H1 (cell line): ENCODE measurements at regions not wholly inside any gene's neighbourhood (a gene's known extent, or its start where the extent isn't known, plus 50 kb on each side); places are given as distances from the start of the nearest gene placed in this dataset.

ENCODE experiments used
- EGR1 ChIP-seq: IDR thresholded peaks from 2 replicates; pipeline ENCODE4 v1.6.1; 2011; ENCODE audit warnings: low read depth, low read length, borderline replicate concordance
- EZH2 ChIP-seq: fragments of 200-600 bp; sonication (generic); IDR thresholded peaks from 2 replicates; pipeline ENCODE4 v1.7.1; 2012; ENCODE audit warnings: low read depth, mild to moderate bottlenecking, moderate library complexity, low read length, inconsistent platforms; ENCODE audit not compliant: severe bottlenecking
- JUND ChIP-seq: IDR thresholded peaks from 2 replicates; pipeline ENCODE4 v1.6.1; 2011; ENCODE audit warnings: mild to moderate bottlenecking, improper control_type of control experiment, low read length
- KDM1A ChIP-seq: fragments of 200-600, 300-600 bp; sonication (generic); IDR thresholded peaks from 2 replicates; pipeline ENCODE4 v1.7.1; 2016; ENCODE audit warnings: mild to moderate bottlenecking, low read length, borderline replicate concordance
- POLR2A ChIP-seq, 2 experiments: IDR thresholded peaks; 1 replicate in 1 of 2; 2 replicates in 1 of 2; pipeline ENCODE4 v1.6.1; 2011; ENCODE audit warnings: low read depth in 2 of 2, low read length in 2 of 2, mild to moderate bottlenecking in 2 of 2; ENCODE audit errors: control extremely low read depth in 1 of 2
- POLR2AphosphoS5 ChIP-seq: IDR thresholded peaks from 2 replicates; pipeline ENCODE4 v1.6.1; 2011; ENCODE audit warnings: low read depth, low read length
- SP2 ChIP-seq: IDR thresholded peaks from 2 replicates; pipeline ENCODE4 v1.6.1; 2012; ENCODE audit warnings: mild to moderate bottlenecking, low read length, inconsistent platforms
- YY1 ChIP-seq: IDR thresholded peaks from 2 replicates; pipeline ENCODE4 v1.6.1; 2011; ENCODE audit warnings: low read depth, mild to moderate bottlenecking, low read length
- ZNF274 ChIP-seq: IDR thresholded peaks from 2 replicates; pipeline ENCODE4 v1.7.0; 2012; ENCODE audit warnings: low read length, borderline replicate concordance; ENCODE audit errors: extremely low read depth
- TF ChIP-seq, protein P1 (sequence below), 3 experiments: IDR thresholded peaks; 1 replicate in 2 of 3; 2 replicates in 1 of 3; pipeline versions ENCODE4 v1.5.1 to v1.6.1; 2011; ENCODE audit warnings: low read length in 3 of 3, mild to moderate bottlenecking in 3 of 3, inconsistent platforms in 2 of 3, low read depth in 1 of 3, moderate library complexity in 1 of 3; ENCODE audit not compliant: insufficient read depth in 1 of 3; ENCODE audit errors: control extremely low read depth in 1 of 3
- TF ChIP-seq, protein P2 (sequence below): IDR thresholded peaks from 2 replicates; pipeline ENCODE4 v1.6.1; 2011; ENCODE audit warnings: low read depth, mild to moderate bottlenecking, low read length; ENCODE audit not compliant: insufficient read depth

DNA sequence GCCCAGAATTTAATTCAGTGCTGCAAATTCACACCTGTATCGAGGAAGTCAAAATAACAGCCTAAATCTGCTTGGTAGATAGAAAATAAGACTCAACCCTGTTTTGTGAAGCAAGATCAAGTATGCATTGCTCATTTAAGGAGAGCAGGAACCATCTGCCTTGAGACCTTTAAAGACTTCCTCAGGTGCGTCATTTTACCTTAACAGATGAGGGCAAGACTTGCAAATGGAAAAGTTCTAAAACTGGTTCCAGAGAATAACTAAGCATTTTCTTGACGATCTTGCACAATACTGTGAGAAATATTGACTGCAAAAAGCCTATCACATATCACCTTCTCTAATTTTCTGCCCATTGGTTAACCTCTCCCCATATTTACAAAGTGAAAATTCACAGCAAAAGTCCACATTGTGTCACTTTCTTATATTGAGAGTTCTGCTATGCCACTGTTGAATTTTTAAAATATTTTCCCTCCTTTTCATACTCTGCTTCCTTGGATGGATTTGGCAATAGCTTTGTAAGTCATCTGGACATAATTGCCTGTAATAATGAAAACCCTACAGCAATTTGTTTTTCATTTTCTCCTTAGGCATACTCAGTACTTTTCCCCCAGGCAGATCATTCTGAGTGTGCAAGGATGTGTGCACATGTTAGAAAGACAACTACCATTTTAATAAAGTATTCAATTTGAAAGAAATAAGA lies 234.2 kb downstream of the AASDHPPT start:
- TF ChIP-seq EZH2 (no peak), SP2 (no peak), POLR2A (IDR thresholded peaks at IDR 0.05; ENCODE audit: control extremely low read depth in 1 of 2, low read depth in 2 of 2, low read length in 2 of 2) (no peak), EGR1 (no peak), POLR2AphosphoS5 (no peak), ZNF274 (no peak), KDM1A (no peak), JUND (no peak), YY1 (no peak)
- TF ChIP-seq, protein P1, sequence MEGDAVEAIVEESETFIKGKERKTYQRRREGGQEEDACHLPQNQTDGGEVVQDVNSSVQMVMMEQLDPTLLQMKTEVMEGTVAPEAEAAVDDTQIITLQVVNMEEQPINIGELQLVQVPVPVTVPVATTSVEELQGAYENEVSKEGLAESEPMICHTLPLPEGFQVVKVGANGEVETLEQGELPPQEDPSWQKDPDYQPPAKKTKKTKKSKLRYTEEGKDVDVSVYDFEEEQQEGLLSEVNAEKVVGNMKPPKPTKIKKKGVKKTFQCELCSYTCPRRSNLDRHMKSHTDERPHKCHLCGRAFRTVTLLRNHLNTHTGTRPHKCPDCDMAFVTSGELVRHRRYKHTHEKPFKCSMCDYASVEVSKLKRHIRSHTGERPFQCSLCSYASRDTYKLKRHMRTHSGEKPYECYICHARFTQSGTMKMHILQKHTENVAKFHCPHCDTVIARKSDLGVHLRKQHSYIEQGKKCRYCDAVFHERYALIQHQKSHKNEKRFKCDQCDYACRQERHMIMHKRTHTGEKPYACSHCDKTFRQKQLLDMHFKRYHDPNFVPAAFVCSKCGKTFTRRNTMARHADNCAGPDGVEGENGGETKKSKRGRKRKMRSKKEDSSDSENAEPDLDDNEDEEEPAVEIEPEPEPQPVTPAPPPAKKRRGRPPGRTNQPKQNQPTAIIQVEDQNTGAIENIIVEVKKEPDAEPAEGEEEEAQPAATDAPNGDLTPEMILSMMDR (IDR thresholded peaks at IDR 0.05; ENCODE audit: control extremely low read depth in 1 of 3, insufficient read depth in 1 of 3, low read depth in 1 of 3, low read length in 3 of 3) = no peak
- TF ChIP-seq, protein P2, sequence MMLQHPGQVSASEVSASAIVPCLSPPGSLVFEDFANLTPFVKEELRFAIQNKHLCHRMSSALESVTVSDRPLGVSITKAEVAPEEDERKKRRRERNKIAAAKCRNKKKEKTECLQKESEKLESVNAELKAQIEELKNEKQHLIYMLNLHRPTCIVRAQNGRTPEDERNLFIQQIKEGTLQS = no peak
